ENCODE measurements at regions not wholly inside any gene's neighbourhood (a gene's known extent, or its start where the extent isn't known, plus 50 kb on each side); places are given as distances from the start of the nearest gene placed in this dataset.

DNA sequence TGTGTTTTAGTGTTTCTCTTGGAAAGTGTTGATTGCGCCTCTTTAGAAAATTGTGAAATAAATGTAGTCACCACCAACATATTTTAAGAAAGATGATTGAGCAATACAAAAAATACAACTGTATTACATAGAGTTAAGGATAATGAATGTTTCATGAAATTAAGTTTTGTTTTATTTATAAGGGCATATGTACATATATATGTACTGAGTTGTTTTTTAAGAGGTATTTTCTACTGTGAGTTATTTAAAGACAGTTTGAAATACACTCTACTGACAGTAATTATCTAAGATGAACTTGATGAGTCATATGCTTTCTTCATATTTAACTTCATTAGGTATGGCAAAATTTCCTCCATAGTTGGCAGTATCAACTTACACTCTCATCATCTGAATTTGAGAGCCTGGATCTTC is 411.7 kb downstream of the HS3ST3B1 start:
- no CpG with 5 or more reads among the region's 1 CpG for WGBS, 2 experiments

GRCh38 chr17:14704121-14704520 is 403.2 kb downstream of the HS3ST3B1 start:
- H3K27me3 ChIP-seq (ENCODE audit: control insufficient read depth, insufficient read depth, low read length, poor library complexity, severe bottlenecking), result no peaks in the 10 kb centered on the region
- H3K4me3 ChIP-seq (ENCODE audit: insufficient read depth, low read depth, low read length), result no peak overlapping the region
- peaks cover 9% of the 10 kb centered on the region for H3K4me1 ChIP-seq (ENCODE audit: control insufficient read depth, insufficient read depth, low read length)
- H3K27ac ChIP-seq (ENCODE audit: insufficient read depth, low read depth, low read length, poor library complexity, severe bottlenecking), result no peak overlapping the region
- 97 to 99% methylated on average over 4 to 6 of the region's 6 CpGs for WGBS, 2 experiments
- no peaks in the 10 kb centered on the region for H3K36me3 ChIP-seq (ENCODE audit: control insufficient read depth, insufficient read depth, low read length)
- no peaks in the 10 kb centered on the region for H3K9me3 ChIP-seq (ENCODE audit: control insufficient read depth, low read length)

More for the DNA sequence above, 411.7 kb downstream of the HS3ST3B1 start:
- H3K27ac ChIP-seq (ENCODE audit: insufficient read depth, low read depth, low read length, poor library complexity, severe bottlenecking), result no peak overlapping the region
- no peaks in the 10 kb centered on the region for H3K36me3 ChIP-seq (ENCODE audit: control insufficient read depth, insufficient read depth, low read length)
- H3K4me3 ChIP-seq (ENCODE audit: insufficient read depth, low read depth, low read length), result no peak overlapping the region
- H3K4me1 ChIP-seq (ENCODE audit: control insufficient read depth, insufficient read depth, low read length), result no peaks in the 10 kb centered on the region
- no peaks in the 10 kb centered on the region for H3K27me3 ChIP-seq (ENCODE audit: control insufficient read depth, insufficient read depth, low read length, poor library complexity, severe bottlenecking)
- no peaks in the 10 kb centered on the region for H3K9me3 ChIP-seq (ENCODE audit: control insufficient read depth, low read length)

- Histone ChIP-seq H3K4me3 (ENCODE audit: insufficient read depth, low read depth, low read length) (no peak overlapping the region), H3K27ac (ENCODE audit: insufficient read depth, low read depth, low read length, poor library complexity, severe bottlenecking) (no peak overlapping the region), H3K27me3 (ENCODE audit: control insufficient read depth, insufficient read depth, low read length, poor library complexity, severe bottlenecking) (no peaks in the 10 kb centered on the region), H3K36me3 (ENCODE audit: control insufficient read depth, insufficient read depth, low read length) (no peaks in the 10 kb centered on the region), H3K9me3 (ENCODE audit: control insufficient read depth, low read length) (no peaks in the 10 kb centered on the region), H3K4me1 (ENCODE audit: control insufficient read depth, insufficient read depth, low read length) (peaks cover 21% of the 10 kb centered on the region)
- 100% methylated on average over 1 of the region's 1 CpG for WGBS, 2 experiments
Observed at GRCh38 chr17:14701886-14702285, 401.0 kb downstream of the HS3ST3B1 start.

GRCh38 chr17:14699574-14700185 is 398.8 kb downstream of the HS3ST3B1 start:
- Histone ChIP-seq H3K27me3 (ENCODE audit: control insufficient read depth, insufficient read depth, low read length, poor library complexity, severe bottlenecking) (no peaks in the 10 kb centered on the region), H3K4me3 (ENCODE audit: insufficient read depth, low read depth, low read length) (no peak overlapping the region), H3K4me1 (ENCODE audit: control insufficient read depth, insufficient read depth, low read length) (peaks cover 21% of the 10 kb centered on the region), H3K36me3 (ENCODE audit: control insufficient read depth, insufficient read depth, low read length) (no peaks in the 10 kb centered on the region), H3K27ac (ENCODE audit: insufficient read depth, low read depth, low read length, poor library complexity, severe bottlenecking) (peak overlapping the region; percentile 62), H3K9me3 (ENCODE audit: control insufficient read depth, low read length) (no peaks in the 10 kb centered on the region)
- WGBS, 2 experiments, result 29% methylated on average over 1 of the region's 1 CpG; no CpG with 5 or more reads in 1 of the 2 experiments

DNA sequence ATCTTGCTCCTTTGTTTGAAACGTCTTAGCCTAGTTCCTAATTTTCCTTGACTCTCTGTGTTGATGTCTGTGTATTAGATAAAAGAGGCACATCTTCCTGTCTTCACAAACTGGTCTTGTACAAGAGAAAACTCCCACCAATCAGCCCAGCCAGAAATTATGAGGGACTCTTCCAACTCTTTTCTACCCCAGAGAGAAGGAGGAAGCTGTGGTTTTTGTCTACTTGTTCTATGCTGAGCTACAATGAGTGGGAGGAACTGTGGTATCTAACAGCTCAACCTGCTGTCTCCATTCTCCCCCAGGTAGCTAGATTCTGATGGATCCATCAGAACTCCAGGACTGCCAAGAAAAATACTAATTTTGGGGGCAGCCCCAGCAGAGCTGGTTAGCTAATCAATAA is 392.5 kb downstream of the HS3ST3B1 start:
- 88% methylated on average over 1 of the region's 1 CpG; no CpG with 5 or more reads in 1 of the 2 experiments for WGBS, 2 experiments
- no peak overlapping the region for H3K27ac ChIP-seq (ENCODE audit: insufficient read depth, low read depth, low read length, poor library complexity, severe bottlenecking)
- H3K4me1 ChIP-seq (ENCODE audit: control insufficient read depth, insufficient read depth, low read length), result peaks cover 5% of the 10 kb centered on the region
- H3K36me3 ChIP-seq (ENCODE audit: control insufficient read depth, insufficient read depth, low read length), result no peaks in the 10 kb centered on the region
- no peaks in the 10 kb centered on the region for H3K9me3 ChIP-seq (ENCODE audit: control insufficient read depth, low read length)
- no peaks in the 10 kb centered on the region for H3K27me3 ChIP-seq (ENCODE audit: control insufficient read depth, insufficient read depth, low read length, poor library complexity, severe bottlenecking)
- no peak overlapping the region for H3K4me3 ChIP-seq (ENCODE audit: insufficient read depth, low read depth, low read length)

DNA sequence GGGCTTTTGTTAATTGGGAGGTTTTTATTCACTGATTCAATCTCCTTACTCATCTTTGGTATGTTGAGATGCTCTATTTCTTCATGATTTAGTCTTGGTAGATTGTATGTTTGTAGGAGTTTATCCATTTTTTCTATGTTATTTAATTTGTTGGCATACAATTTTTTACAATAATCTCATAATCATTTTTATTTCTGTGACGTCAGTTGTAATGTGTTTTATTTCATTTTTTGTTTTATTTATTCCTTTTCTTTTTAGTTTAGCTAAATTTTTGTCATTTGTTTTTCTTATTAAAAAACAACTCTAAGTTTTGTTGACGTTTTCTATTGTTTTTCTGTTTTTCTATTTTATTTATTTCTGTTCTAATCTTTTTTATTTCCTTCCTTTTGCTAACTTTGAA is 389.8 kb downstream of the HS3ST3B1 start:
- Histone ChIP-seq H3K9me3 (ENCODE audit: control insufficient read depth, low read length) (no peaks in the 10 kb centered on the region), H3K4me3 (ENCODE audit: insufficient read depth, low read depth, low read length) (no peak overlapping the region), H3K36me3 (ENCODE audit: control insufficient read depth, insufficient read depth, low read length) (no peaks in the 10 kb centered on the region), H3K27ac (ENCODE audit: insufficient read depth, low read depth, low read length, poor library complexity, severe bottlenecking) (no peak overlapping the region), H3K27me3 (ENCODE audit: control insufficient read depth, insufficient read depth, low read length, poor library complexity, severe bottlenecking) (no peaks in the 10 kb centered on the region), H3K4me1 (ENCODE audit: control insufficient read depth, insufficient read depth, low read length) (no peaks in the 10 kb centered on the region)
- WGBS, 2 experiments, result no CpG with 5 or more reads among the region's 2 CpGs

DNA sequence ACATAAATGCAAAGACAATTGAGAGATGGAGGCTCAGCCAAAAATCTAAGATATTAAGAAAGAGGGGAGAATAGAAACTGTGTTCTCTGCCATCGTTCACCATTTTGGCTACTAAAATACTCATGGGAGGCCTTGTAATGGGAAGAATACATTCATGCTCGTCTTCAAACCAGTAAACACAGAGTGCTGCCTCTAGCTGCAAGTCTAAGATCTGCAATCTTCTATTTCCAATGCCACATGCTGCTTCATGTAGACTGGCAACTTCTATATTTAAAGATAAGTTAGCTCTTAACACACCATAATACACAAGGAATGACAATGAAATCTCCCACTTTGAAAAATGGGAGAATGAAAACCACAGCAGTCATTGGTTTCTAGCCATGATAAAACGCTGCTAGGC is 387.3 kb downstream of the HS3ST3B1 start:
- Histone ChIP-seq H3K9me3 (ENCODE audit: control insufficient read depth, low read length) (no peaks in the 10 kb centered on the region), H3K4me1 (ENCODE audit: control insufficient read depth, insufficient read depth, low read length) (no peaks in the 10 kb centered on the region), H3K27ac (ENCODE audit: insufficient read depth, low read depth, low read length, poor library complexity, severe bottlenecking) (no peak overlapping the region), H3K36me3 (ENCODE audit: control insufficient read depth, insufficient read depth, low read length) (no peaks in the 10 kb centered on the region), H3K27me3 (ENCODE audit: control insufficient read depth, insufficient read depth, low read length, poor library complexity, severe bottlenecking) (no peaks in the 10 kb centered on the region), H3K4me3 (ENCODE audit: insufficient read depth, low read depth, low read length) (no peak overlapping the region)
- WGBS, 2 experiments, result 86% methylated on average over 3 of the region's 3 CpGs

DNA sequence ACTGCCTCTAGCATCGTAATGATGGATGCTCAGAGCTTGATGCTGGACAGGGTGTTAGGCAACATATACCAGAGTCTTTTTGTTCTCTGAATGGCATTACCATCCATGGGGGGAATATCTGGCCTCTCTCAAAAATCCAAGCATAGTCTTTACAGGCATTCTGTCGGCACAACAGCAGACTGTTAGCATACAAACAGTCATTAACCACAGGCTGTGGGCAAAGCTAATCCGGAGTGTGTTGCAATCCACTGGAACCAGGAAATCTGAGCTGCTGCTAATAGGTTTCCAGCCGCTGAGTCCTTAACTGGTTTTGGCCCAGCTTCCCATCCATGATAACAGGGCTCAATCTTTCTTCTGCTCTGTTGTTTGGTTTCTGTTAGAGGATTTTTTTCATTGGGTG is 371.9 kb downstream of the HS3ST3B1 start:
- Histone ChIP-seq H3K27ac (ENCODE audit: insufficient read depth, low read depth, low read length, poor library complexity, severe bottlenecking) (no peak overlapping the region), H3K27me3 (ENCODE audit: control insufficient read depth, insufficient read depth, low read length, poor library complexity, severe bottlenecking) (no peaks in the 10 kb centered on the region), H3K36me3 (ENCODE audit: control insufficient read depth, insufficient read depth, low read length) (no peaks in the 10 kb centered on the region), H3K4me3 (ENCODE audit: insufficient read depth, low read depth, low read length) (no peak overlapping the region), H3K9me3 (ENCODE audit: control insufficient read depth, low read length) (no peaks in the 10 kb centered on the region), H3K4me1 (ENCODE audit: control insufficient read depth, insufficient read depth, low read length) (no peaks in the 10 kb centered on the region)
- 73 to 81% methylated on average over 4 of the region's 4 CpGs for WGBS, 2 experiments

- Histone ChIP-seq H3K4me3 (ENCODE audit: insufficient read depth, low read depth, low read length) (no peak overlapping the region), H3K9me3 (ENCODE audit: control insufficient read depth, low read length) (no peaks in the 10 kb centered on the region), H3K27me3 (ENCODE audit: control insufficient read depth, insufficient read depth, low read length, poor library complexity, severe bottlenecking) (no peaks in the 10 kb centered on the region), H3K4me1 (ENCODE audit: control insufficient read depth, insufficient read depth, low read length) (no peaks in the 10 kb centered on the region), H3K36me3 (ENCODE audit: control insufficient read depth, insufficient read depth, low read length) (no peaks in the 10 kb centered on the region), H3K27ac (ENCODE audit: insufficient read depth, low read depth, low read length, poor library complexity, severe bottlenecking) (no peak overlapping the region)
- 86 to 95% methylated on average over 1 of the region's 1 CpG for WGBS, 2 experiments
Observed at GRCh38 chr17:14670861-14671260, 370.0 kb downstream of the HS3ST3B1 start.

- no peaks in the 10 kb centered on the region for H3K36me3 ChIP-seq (ENCODE audit: control insufficient read depth, insufficient read depth, low read length)
- no peaks in the 10 kb centered on the region for H3K27me3 ChIP-seq (ENCODE audit: control insufficient read depth, insufficient read depth, low read length, poor library complexity, severe bottlenecking)
- no peaks in the 10 kb centered on the region for H3K4me1 ChIP-seq (ENCODE audit: control insufficient read depth, insufficient read depth, low read length)
- H3K4me3 ChIP-seq (ENCODE audit: insufficient read depth, low read depth, low read length), result no peak overlapping the region
- WGBS, 2 experiments, result 41 to 45% methylated on average over 3 to 4 of the region's 4 CpGs
- H3K9me3 ChIP-seq (ENCODE audit: control insufficient read depth, low read length), result no peaks in the 10 kb centered on the region
- H3K27ac ChIP-seq (ENCODE audit: insufficient read depth, low read depth, low read length, poor library complexity, severe bottlenecking), result no peak overlapping the region
Observed at GRCh38 chr17:14664511-14664910, 363.6 kb downstream of the HS3ST3B1 start.

DNA sequence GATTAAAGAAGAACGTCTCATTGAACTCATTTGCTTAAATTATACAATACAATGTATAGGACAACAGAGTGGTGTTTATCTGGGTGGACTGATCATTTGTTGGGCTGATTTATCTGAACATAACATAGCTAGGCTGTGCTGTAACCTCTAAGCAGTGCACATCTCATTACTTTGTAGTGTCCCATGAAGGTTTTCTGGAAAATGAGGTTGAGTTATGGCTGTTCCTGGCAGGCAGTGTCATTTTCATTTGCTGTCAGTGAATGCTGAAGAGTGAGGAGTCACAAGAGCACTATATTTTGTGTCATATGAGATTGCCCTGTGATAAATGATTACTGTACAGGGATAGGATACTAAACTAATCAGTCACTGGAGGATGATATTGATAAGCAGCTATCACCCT is 340.2 kb downstream of the HS3ST3B1 start:
- no peaks in the 10 kb centered on the region for H3K36me3 ChIP-seq (ENCODE audit: control insufficient read depth, insufficient read depth, low read length)
- H3K4me3 ChIP-seq (ENCODE audit: insufficient read depth, low read depth, low read length), result no peak overlapping the region
- H3K9me3 ChIP-seq (ENCODE audit: control insufficient read depth, low read length), result no peaks in the 10 kb centered on the region
- 83% methylated on average over 1 of the region's 1 CpG; no CpG with 5 or more reads in 1 of the 2 experiments for WGBS, 2 experiments
- no peak overlapping the region for H3K27ac ChIP-seq (ENCODE audit: insufficient read depth, low read depth, low read length, poor library complexity, severe bottlenecking)
- H3K4me1 ChIP-seq (ENCODE audit: control insufficient read depth, insufficient read depth, low read length), result no peaks in the 10 kb centered on the region
- H3K27me3 ChIP-seq (ENCODE audit: control insufficient read depth, insufficient read depth, low read length, poor library complexity, severe bottlenecking), result no peaks in the 10 kb centered on the region

Data from ectodermal cell (in vitro differentiated cells).